K562 (cell line): ENCODE measurements at regions not wholly inside any gene's neighbourhood (a gene's known extent, or its start where the extent isn't known, plus 50 kb on each side); places are given as distances from the start of the nearest gene placed in this dataset.

Experiments used
- ATF6 ChIP-seq: sonication (generic); formaldehyde crosslinking; IDR thresholded peaks from 2 replicates; pipeline ENCODE4 v1.4.0; 2020; ENCODE audit warnings: mild to moderate bottlenecking, missing genetic modification reagents
- CHD2 ChIP-seq: IDR thresholded peaks from 2 replicates; pipeline ENCODE4 v1.6.1; 2011; ENCODE audit warnings: low read depth, low read length
- CTCF ChIP-seq, 3 experiments: IDR thresholded peaks in 2 of 3; conservative IDR thresholded peaks in 1 of 3; 2 replicates each; pipeline ENCODE4 v1.5.1; 2011 to 2012; ENCODE audit warnings: low read length in 3 of 3, mild to moderate bottlenecking in 3 of 3, control low read depth in 2 of 3, improper control_type of control experiment in 1 of 3, inconsistent platforms in 1 of 3, low read depth in 1 of 3, mixed read lengths in 1 of 3, moderate library complexity in 1 of 3; ENCODE audit not compliant: insufficient read depth in 2 of 3
- E4F1 ChIP-seq: fragments of 250-450 bp; sonication (Bioruptor Pico); IDR thresholded peaks from 2 replicates; pipeline ENCODE4 v1.5.0; 2021; ENCODE audit warnings: mild to moderate bottlenecking, borderline replicate concordance
- HINFP ChIP-seq: fragments of 450-650 bp; conservative IDR thresholded peaks from 2 replicates; pipeline ENCODE4 v1.6.1; 2016; ENCODE audit warnings: missing genetic modification characterization, low read depth, mild to moderate bottlenecking, control low read depth, missing compliant biosample characterization
- MECOM ChIP-seq: fragments of 250-450 bp; sonication (Bioruptor Pico); IDR thresholded peaks from 2 replicates; pipeline ENCODE4 v1.8.0; 2022; ENCODE audit warnings: inconsistent platforms
- NFRKB ChIP-seq: fragments of 450-650 bp; IDR thresholded peaks from 2 replicates; pipeline ENCODE4 v1.6.1; 2016; ENCODE audit warnings: low read depth
- POLR2AphosphoS5 ChIP-seq: IDR thresholded peaks from 2 replicates; pipeline ENCODE4 v1.6.1; 2011; ENCODE audit warnings: mild to moderate bottlenecking, low read depth, low read length, moderate library complexity; ENCODE audit not compliant: control insufficient read depth, insufficient read depth
- PTBP1 ChIP-seq: fragments of 200-400 bp; formaldehyde crosslinking; IDR thresholded peaks from 2 replicates; pipeline ENCODE4 v1.6.1; 2017; ENCODE audit warnings: low read depth, low read length
- RNF219 ChIP-seq: fragments of 250-450 bp; sonication (Bioruptor Pico); IDR thresholded peaks from 2 replicates; pipeline ENCODE4 v1.5.0; 2022; ENCODE audit warnings: mild to moderate bottlenecking
- RUNX1 ChIP-seq: sonication (generic); IDR thresholded peaks from 2 replicates; pipeline ENCODE4 v1.6.1; 2016; ENCODE audit warnings: antibody characterized with exemption, low read depth
- TAL1 ChIP-seq: fragments of 450-650 bp; IDR thresholded peaks from 2 replicates; pipeline ENCODE4 v1.6.1; 2016; ENCODE audit warnings: mild to moderate bottlenecking
- TGIF2 ChIP-seq: sonication (generic); formaldehyde crosslinking; IDR thresholded peaks from 2 replicates; pipeline ENCODE4 v1.8.1; 2022; ENCODE audit warnings: mild to moderate bottlenecking, missing genetic modification reagents, moderate library complexity
- YBX1 ChIP-seq: fragments of 450-650 bp; IDR thresholded peaks from 2 replicates; pipeline ENCODE4 v1.7.1; 2016; ENCODE audit warnings: mild to moderate bottlenecking
- ZNF124 ChIP-seq: sonication (generic); formaldehyde crosslinking; IDR thresholded peaks from 2 replicates; pipeline ENCODE4 v1.8.1; 2022; ENCODE audit warnings: missing genetic modification reagents
- ZNF143 ChIP-seq: sonication (generic); formaldehyde crosslinking; IDR thresholded peaks from 2 replicates; pipeline ENCODE4 v1.9.0; 2022; ENCODE audit warnings: mild to moderate bottlenecking, missing genetic modification reagents
- ZNF347 ChIP-seq: fragments of 450-650 bp; formaldehyde crosslinking; IDR thresholded peaks from 2 replicates; pipeline ENCODE4 v1.4.0; 2020; ENCODE audit warnings: low read depth, mild to moderate bottlenecking, moderate library complexity
- ZNF780A ChIP-seq: fragments of 250-450 bp; sonication (Bioruptor Pico); IDR thresholded peaks from 2 replicates; pipeline ENCODE4 v1.5.0; 2021; ENCODE audit warnings: mild to moderate bottlenecking

- TF ChIP-seq ZNF143 (CRISPR knock-in tag) (no peak), RUNX1 (no peak), PTBP1 (no peak), ZNF124 (CRISPR knock-in tag) (no peak), HINFP (tag) (peak; percentile 38; the same call in 1 of the 2 replicates), POLR2AphosphoS5 (no peak), TGIF2 (CRISPR knock-in tag) (no peak), ATF6 (CRISPR knock-in tag) (no peak), ZNF347 (CRISPR knock-in tag) (no peak), ZNF780A (no peak), YBX1 (no peak), E4F1 (CRISPR knock-in tag) (no peak), CTCF (IDR thresholded peaks at IDR 0.05 in 2 of 3, conservative IDR thresholded peaks at IDR 0.05 in 1 of 3; ENCODE audit: insufficient read depth in 2 of 3, low read depth in 1 of 3, low read length in 3 of 3) (peak; percentile 92 to 95 (median 93)), RNF219 (CRISPR knock-in tag) (no peak), CHD2 (no peak), TAL1 (no peak), MECOM (CRISPR knock-in tag) (no peak), NFRKB (no peak)
These were observed 146.8 kb downstream of the SH3BGRL2 start (continued) for GRCh38 chr6:79777713-79778579.
